OCI-LY1 (cell line): ENCODE measurements at regions not wholly inside any gene's neighbourhood (a gene's known extent, or its start where the extent isn't known, plus 50 kb on each side); places are given as distances from the start of the nearest gene placed in this dataset.

Experiments
- H2AFZ ChIP-seq: fragments of 200-600 bp; sonication (generic), shearing (Covaris generic); 2 replicates; pipeline ENCODE4 v1.6.0; 2014; ENCODE audit warnings: antibody characterized with exemption, mild to moderate bottlenecking, low read length
- H3F3A ChIP-seq: fragments of 200-600 bp; sonication (generic), shearing (Covaris generic); 2 replicates; pipeline ENCODE4 v1.6.0; 2014; ENCODE audit warnings: mild to moderate bottlenecking, antibody characterized with exemption, low read length, moderate library complexity; ENCODE audit not compliant: insufficient read depth
- H3K27ac ChIP-seq: fragments of 200-600 bp; sonication (generic); 2 replicates; pipeline ENCODE4 v1.5.1; 2014; ENCODE audit warnings: low read length, mixed run types, mild to moderate bottlenecking, low read depth; ENCODE audit not compliant: poor library complexity, severe bottlenecking
- H3K27me3 ChIP-seq: fragments of 200-600 bp; sonication (generic); 2 replicates; pipeline ENCODE4 v1.6.0; 2014; ENCODE audit warnings: antibody characterized with exemption, mild to moderate bottlenecking, low read length, moderate library complexity; ENCODE audit not compliant: insufficient read depth
- H3K36me3 ChIP-seq: fragments of 200-600 bp; sonication (generic); 2 replicates; pipeline ENCODE4 v1.6.1; 2014; ENCODE audit warnings: mild to moderate bottlenecking, antibody characterized with exemption, low read length, moderate library complexity, mixed read lengths; ENCODE audit not compliant: insufficient read depth
- H3K4me1 ChIP-seq: fragments of 200-600 bp; sonication (generic); 2 replicates; pipeline ENCODE4 v1.5.1; 2014; ENCODE audit warnings: mild to moderate bottlenecking, low read length, moderate library complexity; ENCODE audit not compliant: insufficient read depth, severe bottlenecking
- H3K4me2 ChIP-seq: fragments of 200-600 bp; sonication (generic), shearing (Covaris generic); 2 replicates; pipeline ENCODE4 v1.6.1; 2014; ENCODE audit warnings: low read length
- H3K4me3 ChIP-seq: fragments of 200-600 bp; sonication (generic); 2 replicates; pipeline ENCODE4 v1.5.1; 2014; ENCODE audit warnings: low read length, low read depth, mild to moderate bottlenecking, mixed read lengths; ENCODE audit not compliant: poor library complexity, severe bottlenecking
- H3K79me2 ChIP-seq: fragments of 200-600 bp; shearing (Covaris generic); 2 replicates; pipeline ENCODE4 v1.6.1; 2016; ENCODE audit warnings: mixed run types, low read length, mixed read lengths; ENCODE audit not compliant: insufficient read depth
- H3K9ac ChIP-seq: fragments of 200-600 bp; sonication (generic), shearing (Covaris generic); 2 replicates; pipeline ENCODE4 v1.6.1; 2014; ENCODE audit warnings: mild to moderate bottlenecking, low read length, mixed read lengths
- H3K9me2 ChIP-seq: fragments of 200-600 bp; sonication (generic), shearing (Covaris generic); 2 replicates; pipeline ENCODE4 v1.6.1; 2014; ENCODE audit warnings: low read depth, mild to moderate bottlenecking, low read length, mixed read lengths
- H3K9me3 ChIP-seq: fragments of 200-600 bp; shearing (Covaris generic); 2 replicates; pipeline ENCODE4 v1.6.1; 2014; ENCODE audit warnings: low read length, mixed read lengths
- H4K20me1 ChIP-seq: fragments of 200-600 bp; sonication (generic), shearing (Covaris generic); 2 replicates; pipeline ENCODE4 v1.6.0; 2016; ENCODE audit warnings: mild to moderate bottlenecking, low read length; ENCODE audit not compliant: insufficient read depth
- CTCF ChIP-seq: fragments of 200-600 bp; sonication (generic), shearing (Covaris generic); IDR thresholded peaks from 2 replicates; pipeline ENCODE4 v1.5.1; 2017; ENCODE audit warnings: mild to moderate bottlenecking, antibody characterized with exemption, low read length, moderate library complexity, mixed read lengths
- EZH2 ChIP-seq: fragments of 200-600 bp; sonication (generic), shearing (Covaris generic); IDR thresholded peaks from 2 replicates; pipeline ENCODE4 v1.8.0; 2017; ENCODE audit warnings: borderline replicate concordance, mixed run types, mild to moderate bottlenecking, antibody characterized with exemption, low read length, moderate library complexity, mixed read lengths

- H3K9ac ChIP-seq, result no peak overlapping the region
- H3K9me2 ChIP-seq, result no peaks in the 10 kb centered on the region
- H3K79me2 ChIP-seq, result no peaks in the 10 kb centered on the region
- no peak overlapping the region for H3K4me3 ChIP-seq
- H3K4me1 ChIP-seq, result no peaks in the 10 kb centered on the region
- H4K20me1 ChIP-seq, result no peaks in the 10 kb centered on the region
- no peaks in the 10 kb centered on the region for H3K27me3 ChIP-seq
- TF ChIP-seq EZH2 (no peak), CTCF (no peak)
- no peak overlapping the region for H3K4me2 ChIP-seq
- H3F3A ChIP-seq, result no peaks in the 10 kb centered on the region
- H3K27ac ChIP-seq, result no peak overlapping the region
- H3K36me3 ChIP-seq, result no peaks in the 10 kb centered on the region
- H2AFZ ChIP-seq, result no peak overlapping the region
- no peaks in the 10 kb centered on the region for H3K9me3 ChIP-seq
These were observed 1165.8 kb upstream of the GOT2 start for GRCh38 chr16:59899940-59900339.

- Histone ChIP-seq H3K79me2 (no peaks in the 10 kb centered on the region), H3K4me2 (no peak overlapping the region), H3K4me3 (no peak overlapping the region), H3K4me1 (no peaks in the 10 kb centered on the region), H3K9me2 (no peaks in the 10 kb centered on the region), H2AFZ (no peak overlapping the region), H3K9me3 (no peaks in the 10 kb centered on the region), H3K36me3 (no peaks in the 10 kb centered on the region), H3K27ac (no peak overlapping the region), H3K9ac (no peak overlapping the region), H3F3A (no peaks in the 10 kb centered on the region), H3K27me3 (no peaks in the 10 kb centered on the region), H4K20me1 (no peaks in the 10 kb centered on the region)
- TF ChIP-seq CTCF, result no peak
- no peak for TF ChIP-seq EZH2
These were observed 1158.3 kb upstream of the GOT2 start for GRCh38 chr16:59892376-59892775.

- Histone ChIP-seq H3K4me1 (no peaks in the 10 kb centered on the region), H3K9ac (no peak overlapping the region), H3K4me3 (no peak overlapping the region), H3K9me2 (no peaks in the 10 kb centered on the region), H3F3A (no peaks in the 10 kb centered on the region), H3K36me3 (no peaks in the 10 kb centered on the region), H3K27ac (no peak overlapping the region), H2AFZ (no peak overlapping the region), H3K4me2 (no peak overlapping the region), H3K27me3 (no peaks in the 10 kb centered on the region), H4K20me1 (no peaks in the 10 kb centered on the region), H3K79me2 (no peaks in the 10 kb centered on the region), H3K9me3 (no peaks in the 10 kb centered on the region)
- TF ChIP-seq EZH2 (no peak), CTCF (no peak)
These were observed 1153.7 kb upstream of the GOT2 start for GRCh38 chr16:59887856-59888255.
